Gastrocnemius medialis (tissue), 4 donors: ENCODE measurements at regions not wholly inside any gene's neighbourhood (a gene's known extent, or its start where the extent isn't known, plus 50 kb on each side); places are given as distances from the start of the nearest gene placed in this dataset.

Experiments
- ATAC-seq, 2 donors: fragments of 150-250 bp; one replicate each; pipeline ENCODE4 v1.9.1; 2016
- DNase-seq, 2 donors: peaks; one replicate each; pipeline ENCODE4 v3.0.0-alpha.2; 2019
- H3K27ac ChIP-seq, 4 donors: fragments of 200-600 bp; sonication (generic); 1 replicate in 1 of 4; 2 replicates in 3 of 4; pipeline ENCODE4 v1.5.1; 2016 to 2018; ENCODE audit warnings: mild to moderate bottlenecking in 2 of 4, moderate library complexity in 1 of 4
- H3K27me3 ChIP-seq, 3 donors: fragments of 200-600 bp; sonication (generic) in 2 of 3; 1 replicate in 1 of 3; 2 replicates in 2 of 3; pipeline versions ENCODE4 v1.5.1 to v1.6.0; 2016 to 2019; ENCODE audit warnings: mild to moderate bottlenecking in 1 of 3, moderate library complexity in 1 of 3
- H3K36me3 ChIP-seq, 2 donors: fragments of 200-600 bp; sonication (generic) in 1 of 2; one replicate each; pipeline ENCODE4 v1.5.1; 2017 to 2018
- H3K4me1 ChIP-seq, 2 donors: fragments of 200-600 bp; sonication (generic) in 1 of 2; one replicate each; pipeline ENCODE4 v1.5.1; 2016 to 2017; ENCODE audit warnings: mild to moderate bottlenecking in 2 of 2
- H3K4me3 ChIP-seq, 4 donors: fragments of 200-600 bp; sonication (generic) in 3 of 4; 1 replicate in 1 of 4; 2 replicates in 3 of 4; pipeline ENCODE4 v1.5.1; 2016 to 2019; ENCODE audit warnings: mild to moderate bottlenecking in 2 of 4
- H3K9me3 ChIP-seq, 3 donors: fragments of 200-600 bp; sonication (generic) in 2 of 3; 1 replicate in 1 of 3; 2 replicates in 2 of 3; pipeline ENCODE4 v1.5.1; 2016 to 2019
- CTCF ChIP-seq, 5 experiments: fragments of 450-650 bp in 3 of 5; fragments of 200-600 bp in 2 of 5; sonication (generic) in 2 of 5; IDR thresholded peaks in 4 of 5; conservative IDR thresholded peaks in 1 of 5; 1 replicate in 4 of 5; 2 replicates in 1 of 5; pipeline ENCODE4 v1.5.1; 2016 to 2019; ENCODE audit warnings: antibody characterized with exemption in 5 of 5, mild to moderate bottlenecking in 3 of 5, moderate library complexity in 3 of 5
- POLR2A ChIP-seq, 2 donors: fragments of 450-650 bp; IDR thresholded peaks; one replicate each; pipeline ENCODE4 v1.6.1; 2017; ENCODE audit warnings: antibody characterized with exemption in 2 of 2, mild to moderate bottlenecking in 2 of 2, moderate library complexity in 2 of 2
- in situ Hi-C, 4 donors: fragments of 200-750 bp; cut with MboI; loops; one replicate each; pipeline versions ENCODE4 v1.15.0 to v1.8.0; 2017; ENCODE audit warnings: low sequenced_read_pairs in 4 of 4
- intact Hi-C: fragments of 100-400 bp; cut with DNase I; formaldehyde crosslinking; loops from one replicate; pipeline ENCODE4 v1.15.1; 2023; ENCODE audit warnings: low total_unique reads

- in situ Hi-C loops (no loop called here), intact Hi-C loops (no loop called here)
- no peak for TF ChIP-seq CTCF (IDR thresholded peaks at IDR 0.05 in 4 of 5, conservative IDR thresholded peaks at IDR 0.05 in 1 of 5)
- no peak for TF ChIP-seq POLR2A (IDR thresholded peaks at IDR 0.05)
- no peak overlapping the region for H3K27ac ChIP-seq
- DNase-seq (no peak), ATAC-seq (no peak)
- no peaks in the 10 kb centered on the region for H3K9me3 ChIP-seq
- peaks cover 0 to 6% (median 0%) of the 10 kb centered on the region in 3 donors for H3K27me3 ChIP-seq
- no peaks in the 10 kb centered on the region for H3K36me3 ChIP-seq
- H3K4me3 ChIP-seq: no peak overlapping the region
- H3K4me1 ChIP-seq: peaks cover 0 to 16% of the 10 kb centered on the region in 2 donors
Measured at GRCh38 chr10:131559450-131559911, 248.0 kb upstream of the TCERG1L start.

GRCh38 chr10:131560166-131560565, 248.6 kb upstream of the TCERG1L start:
- no peak for ATAC-seq
- intact Hi-C loops: no loop called here
- Histone ChIP-seq H3K4me1 (peaks cover 0 to 16% of the 10 kb centered on the region in 2 donors), H3K27me3 (peaks cover 0 to 6% (median 0%) of the 10 kb centered on the region in 3 donors), H3K27ac (no peak overlapping the region), H3K9me3 (no peaks in the 10 kb centered on the region), H3K36me3 (no peaks in the 10 kb centered on the region), H3K4me3 (no peak overlapping the region)
- DNase-seq: no peak
- TF ChIP-seq CTCF (IDR thresholded peaks at IDR 0.05 in 4 of 5, conservative IDR thresholded peaks at IDR 0.05 in 1 of 5): no peak
- in situ Hi-C loops: no loop called here

- intact Hi-C loops: no loop called here
- H3K9me3 ChIP-seq: no peaks in the 10 kb centered on the region
- no peak overlapping the region for H3K27ac ChIP-seq
- no peak for ATAC-seq
- TF ChIP-seq POLR2A (IDR thresholded peaks at IDR 0.05): no peak
- TF ChIP-seq CTCF (IDR thresholded peaks at IDR 0.05 in 4 of 5, conservative IDR thresholded peaks at IDR 0.05 in 1 of 5): no peak
- in situ Hi-C loops: no loop called here
- H3K36me3 ChIP-seq: no peaks in the 10 kb centered on the region
- DNase-seq: no peak
- H3K4me3 ChIP-seq: no peak overlapping the region
- H3K4me1 ChIP-seq: peaks cover 0 to 16% of the 10 kb centered on the region in 2 donors
- H3K27me3 ChIP-seq: peaks cover 0 to 6% (median 0%) of the 10 kb centered on the region in 3 donors
Measured at GRCh38 chr10:131560706-131561355, 249.3 kb upstream of the TCERG1L start.

GRCh38 chr10:131561897-131562296, 250.4 kb upstream of the TCERG1L start:
- Histone ChIP-seq H3K4me3 (no peak overlapping the region), H3K4me1 (peaks cover 0 to 10% of the 10 kb centered on the region in 2 donors), H3K36me3 (no peaks in the 10 kb centered on the region), H3K27ac (no peak overlapping the region), H3K9me3 (no peaks in the 10 kb centered on the region), H3K27me3 (peaks cover 0 to 6% (median 0%) of the 10 kb centered on the region in 3 donors)
- no peak for TF ChIP-seq CTCF (IDR thresholded peaks at IDR 0.05 in 4 of 5, conservative IDR thresholded peaks at IDR 0.05 in 1 of 5)
- TF ChIP-seq POLR2A (IDR thresholded peaks at IDR 0.05): no peak
- no peak for DNase-seq
- in situ Hi-C loops: no loop called here
- no peak for ATAC-seq
- intact Hi-C loops: no loop called here

GRCh38 chr10:131563411-131563810, 251.9 kb upstream of the TCERG1L start:
- peaks cover 0 to 6% (median 0%) of the 10 kb centered on the region in 3 donors for H3K27me3 ChIP-seq
- TF ChIP-seq POLR2A (IDR thresholded peaks at IDR 0.05): no peak
- TF ChIP-seq CTCF (IDR thresholded peaks at IDR 0.05 in 4 of 5, conservative IDR thresholded peaks at IDR 0.05 in 1 of 5): no peak
- DNase-seq: no peak
- no peak for ATAC-seq
- H3K9me3 ChIP-seq: no peaks in the 10 kb centered on the region
- intact Hi-C loops: no loop called here
- no peaks in the 10 kb centered on the region for H3K36me3 ChIP-seq
- no peak overlapping the region for H3K27ac ChIP-seq
- no peaks in the 10 kb centered on the region for H3K4me1 ChIP-seq
- no peak overlapping the region for H3K4me3 ChIP-seq
- in situ Hi-C loops: no loop called here
